ENCODE measurements at regions not wholly inside any gene's neighbourhood (a gene's known extent, or its start where the extent isn't known, plus 50 kb on each side); places are given as distances from the start of the nearest gene placed in this dataset.

GRCh38 chr6:130680116-130680515 lies 147.1 kb upstream of the SMLR1 start:
- Histone ChIP-seq H4K20me1 (ENCODE audit: insufficient read depth, low read length) (no peaks in the 10 kb centered on the region), H3K4me3 (ENCODE audit: low read length) (no peak overlapping the region), H3K36me3 (replicated peaks; ENCODE audit: insufficient read depth, low read length) (no peaks in the 10 kb centered on the region), H2AFZ (ENCODE audit: low read length) (no peak overlapping the region), H3K4me1 (ENCODE audit: low read length) (no peaks in the 10 kb centered on the region), H3K4me2 (ENCODE audit: low read depth, low read length) (no peak overlapping the region), H3K27me3 (replicated peaks; ENCODE audit: insufficient read depth, low read length) (no peaks in the 10 kb centered on the region), H3K9me2 (replicated peaks; ENCODE audit: insufficient read depth, low read length) (no peaks in the 10 kb centered on the region), H3K27ac (ENCODE audit: low read length) (no peak overlapping the region), H3K9ac (ENCODE audit: low read length) (no peak overlapping the region), H3K9me3 (replicated peaks; ENCODE audit: insufficient read depth, low read length) (no peaks in the 10 kb centered on the region), H3F3A (ENCODE audit: insufficient read depth, low read length) (no peaks in the 10 kb centered on the region), H3K79me2 (ENCODE audit: low read length) (no peaks in the 10 kb centered on the region)
- DNase-seq, result no peak
- TF ChIP-seq EZH2 (optimal IDR thresholded peaks at IDR 0.05; ENCODE audit: low read depth, low read length), result no peak
- TF ChIP-seq EZH2phosphoT487 (IDR thresholded peaks at IDR 0.05; ENCODE audit: low read length), result no peak
- TF ChIP-seq, protein P1, sequence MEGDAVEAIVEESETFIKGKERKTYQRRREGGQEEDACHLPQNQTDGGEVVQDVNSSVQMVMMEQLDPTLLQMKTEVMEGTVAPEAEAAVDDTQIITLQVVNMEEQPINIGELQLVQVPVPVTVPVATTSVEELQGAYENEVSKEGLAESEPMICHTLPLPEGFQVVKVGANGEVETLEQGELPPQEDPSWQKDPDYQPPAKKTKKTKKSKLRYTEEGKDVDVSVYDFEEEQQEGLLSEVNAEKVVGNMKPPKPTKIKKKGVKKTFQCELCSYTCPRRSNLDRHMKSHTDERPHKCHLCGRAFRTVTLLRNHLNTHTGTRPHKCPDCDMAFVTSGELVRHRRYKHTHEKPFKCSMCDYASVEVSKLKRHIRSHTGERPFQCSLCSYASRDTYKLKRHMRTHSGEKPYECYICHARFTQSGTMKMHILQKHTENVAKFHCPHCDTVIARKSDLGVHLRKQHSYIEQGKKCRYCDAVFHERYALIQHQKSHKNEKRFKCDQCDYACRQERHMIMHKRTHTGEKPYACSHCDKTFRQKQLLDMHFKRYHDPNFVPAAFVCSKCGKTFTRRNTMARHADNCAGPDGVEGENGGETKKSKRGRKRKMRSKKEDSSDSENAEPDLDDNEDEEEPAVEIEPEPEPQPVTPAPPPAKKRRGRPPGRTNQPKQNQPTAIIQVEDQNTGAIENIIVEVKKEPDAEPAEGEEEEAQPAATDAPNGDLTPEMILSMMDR (IDR thresholded peaks at IDR 0.05; ENCODE audit: low read length), result no peak

DNA sequence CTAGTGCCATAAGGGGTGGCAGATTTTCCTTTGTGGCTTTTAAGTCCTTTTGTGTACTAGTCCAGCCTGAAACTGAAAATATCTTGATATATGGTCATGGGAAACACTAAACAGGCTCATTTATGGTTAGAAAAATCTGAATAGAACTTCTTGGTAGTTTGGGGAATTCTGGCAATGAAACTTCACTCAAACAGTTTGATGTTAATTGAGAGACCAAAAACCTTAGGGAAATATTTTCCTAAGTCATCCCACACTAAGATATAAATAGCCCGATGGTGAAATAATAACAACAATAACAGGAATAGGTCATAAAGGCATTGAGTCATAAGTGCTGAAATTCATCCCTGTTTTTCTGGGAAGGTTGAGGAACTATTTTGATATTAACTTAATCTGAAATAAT lies 146.2 kb upstream of the SMLR1 start:
- no peak for TF ChIP-seq EZH2phosphoT487 (IDR thresholded peaks at IDR 0.05; ENCODE audit: low read length)
- TF ChIP-seq EZH2 (optimal IDR thresholded peaks at IDR 0.05; ENCODE audit: low read depth, low read length), result no peak
- TF ChIP-seq, protein P1 (IDR thresholded peaks at IDR 0.05; ENCODE audit: low read length), result no peak
- no peaks in the 10 kb centered on the region for H3K4me1 ChIP-seq (ENCODE audit: low read length)
- H3K4me2 ChIP-seq (ENCODE audit: low read depth, low read length), result no peak overlapping the region
- no peaks in the 10 kb centered on the region for H3K9me2 ChIP-seq (replicated peaks; ENCODE audit: insufficient read depth, low read length)
- no peak for DNase-seq
- no peak overlapping the region for H3K4me3 ChIP-seq (ENCODE audit: low read length)
- no peaks in the 10 kb centered on the region for H3K36me3 ChIP-seq (replicated peaks; ENCODE audit: insufficient read depth, low read length)
- H3F3A ChIP-seq (ENCODE audit: insufficient read depth, low read length), result no peaks in the 10 kb centered on the region
- H3K79me2 ChIP-seq (ENCODE audit: low read length), result no peaks in the 10 kb centered on the region
- H2AFZ ChIP-seq (ENCODE audit: low read length), result no peak overlapping the region
- no peaks in the 10 kb centered on the region for H3K27me3 ChIP-seq (replicated peaks; ENCODE audit: insufficient read depth, low read length)
- no peak overlapping the region for H3K9ac ChIP-seq (ENCODE audit: low read length)
- no peaks in the 10 kb centered on the region for H4K20me1 ChIP-seq (ENCODE audit: insufficient read depth, low read length)
- H3K9me3 ChIP-seq (replicated peaks; ENCODE audit: insufficient read depth, low read length), result no peaks in the 10 kb centered on the region
- no peak overlapping the region for H3K27ac ChIP-seq (ENCODE audit: low read length)

GRCh38 chr6:130682066-130682465 lies 145.1 kb upstream of the SMLR1 start:
- Histone ChIP-seq H3F3A (ENCODE audit: insufficient read depth, low read length) (no peaks in the 10 kb centered on the region), H3K4me2 (ENCODE audit: low read depth, low read length) (no peak overlapping the region), H3K27ac (ENCODE audit: low read length) (no peak overlapping the region), H3K4me1 (ENCODE audit: low read length) (no peaks in the 10 kb centered on the region), H3K27me3 (replicated peaks; ENCODE audit: insufficient read depth, low read length) (no peaks in the 10 kb centered on the region), H3K4me3 (ENCODE audit: low read length) (no peak overlapping the region), H3K9ac (ENCODE audit: low read length) (no peak overlapping the region), H4K20me1 (ENCODE audit: insufficient read depth, low read length) (no peaks in the 10 kb centered on the region), H2AFZ (ENCODE audit: low read length) (no peak overlapping the region), H3K9me3 (replicated peaks; ENCODE audit: insufficient read depth, low read length) (no peaks in the 10 kb centered on the region), H3K9me2 (replicated peaks; ENCODE audit: insufficient read depth, low read length) (no peaks in the 10 kb centered on the region), H3K79me2 (ENCODE audit: low read length) (no peaks in the 10 kb centered on the region), H3K36me3 (replicated peaks; ENCODE audit: insufficient read depth, low read length) (no peaks in the 10 kb centered on the region)
- DNase-seq, result no peak
- TF ChIP-seq EZH2phosphoT487 (IDR thresholded peaks at IDR 0.05; ENCODE audit: low read length) (no peak), EZH2 (optimal IDR thresholded peaks at IDR 0.05; ENCODE audit: low read depth, low read length) (no peak)
- TF ChIP-seq, protein P1 (IDR thresholded peaks at IDR 0.05; ENCODE audit: low read length), result no peak

All from MM.1S (cell line).